ENCODE measurements at regions not wholly inside any gene's neighbourhood (a gene's known extent, or its start where the extent isn't known, plus 50 kb on each side); places are given as distances from the start of the nearest gene placed in this dataset.

- H3K27me3 ChIP-seq (ENCODE audit: insufficient read depth, low read length, poor library complexity, severe bottlenecking): no peaks in the 10 kb centered on the region
- H3F3A ChIP-seq (ENCODE audit: low read depth): no peaks in the 10 kb centered on the region
- no peaks in the 10 kb centered on the region for H4K20me1 ChIP-seq (ENCODE audit: insufficient read depth, low read length, poor library complexity, severe bottlenecking)
- no peaks in the 10 kb centered on the region for H3K4me1 ChIP-seq (ENCODE audit: insufficient read depth, low read length, poor library complexity, severe bottlenecking)
- H3K36me3 ChIP-seq (ENCODE audit: insufficient read depth, low read length): no peaks in the 10 kb centered on the region
- H3K9me3 ChIP-seq (ENCODE audit: insufficient read depth, low read depth, low read length): 0 out of 2 replicates have a peak, but pooled peaks cover 3% of the 10 kb centered on the region
- H3K9me2 ChIP-seq (replicated peaks; ENCODE audit: low read depth, low read length): no peaks in the 10 kb centered on the region
- no peak overlapping the region for H3K9ac ChIP-seq (ENCODE audit: low read depth, low read length, poor library complexity, severe bottlenecking)
- TF ChIP-seq CTCF (conservative IDR thresholded peaks at IDR 0.05; ENCODE audit: low read length) (no peak), EZH2phosphoT487 (IDR thresholded peaks at IDR 0.05; ENCODE audit: borderline replicate concordance) (no peak)
- no peak overlapping the region for H3K4me3 ChIP-seq (ENCODE audit: low read length, poor library complexity, severe bottlenecking)
- no peak overlapping the region for H3K4me2 ChIP-seq (ENCODE audit: low read depth, low read length, poor library complexity, severe bottlenecking)
- H2AFZ ChIP-seq (ENCODE audit: low read length): no peak overlapping the region
- H3K79me2 ChIP-seq (ENCODE audit: insufficient read depth, low read length): no peaks in the 10 kb centered on the region
Observed at GRCh38 chr4:166377578-166377977, 504.5 kb downstream of the TLL1 start.

- Histone ChIP-seq H2AFZ (ENCODE audit: low read length) (no peak overlapping the region; the same call in 1 of the 2 replicates), H3K4me2 (ENCODE audit: low read depth, low read length, poor library complexity, severe bottlenecking) (no peak overlapping the region)
- TF ChIP-seq EZH2phosphoT487 (IDR thresholded peaks at IDR 0.05; ENCODE audit: borderline replicate concordance): no peak
- no peak for TF ChIP-seq CTCF (conservative IDR thresholded peaks at IDR 0.05; ENCODE audit: low read length)
Observed at GRCh38 chr4:166386491-166387360, 513.7 kb downstream of the TLL1 start.

GRCh38 chr4:166391501-166391900, 518.5 kb downstream of the TLL1 start:
- H3K9ac ChIP-seq (ENCODE audit: low read depth, low read length, poor library complexity, severe bottlenecking): no peak overlapping the region
- H4K20me1 ChIP-seq (ENCODE audit: insufficient read depth, low read length, poor library complexity, severe bottlenecking): no peaks in the 10 kb centered on the region
- H3K4me3 ChIP-seq (ENCODE audit: low read length, poor library complexity, severe bottlenecking): no peak overlapping the region
- no peaks in the 10 kb centered on the region for H3K36me3 ChIP-seq (ENCODE audit: insufficient read depth, low read length)
- H3K9me2 ChIP-seq (replicated peaks; ENCODE audit: low read depth, low read length): no peaks in the 10 kb centered on the region
- H3K4me1 ChIP-seq (ENCODE audit: insufficient read depth, low read length, poor library complexity, severe bottlenecking): no peaks in the 10 kb centered on the region
- H3K4me2 ChIP-seq (ENCODE audit: low read depth, low read length, poor library complexity, severe bottlenecking): no peak overlapping the region
- H3K27me3 ChIP-seq (ENCODE audit: insufficient read depth, low read length, poor library complexity, severe bottlenecking): no peaks in the 10 kb centered on the region
- H3F3A ChIP-seq (ENCODE audit: low read depth): no peaks in the 10 kb centered on the region
- H2AFZ ChIP-seq (ENCODE audit: low read length): no peak overlapping the region
- no peaks in the 10 kb centered on the region for H3K79me2 ChIP-seq (ENCODE audit: insufficient read depth, low read length)
- no peak for TF ChIP-seq CTCF (conservative IDR thresholded peaks at IDR 0.05; ENCODE audit: low read length)
- no peak for TF ChIP-seq EZH2phosphoT487 (IDR thresholded peaks at IDR 0.05; ENCODE audit: borderline replicate concordance)
- no peaks in the 10 kb centered on the region for H3K9me3 ChIP-seq (ENCODE audit: insufficient read depth, low read depth, low read length)

More at GRCh38 chr4:166386491-166387360, 513.7 kb downstream of the TLL1 start:
- Histone ChIP-seq H3K4me3 (ENCODE audit: low read length, poor library complexity, severe bottlenecking) (no peak overlapping the region), H3K27me3 (ENCODE audit: insufficient read depth, low read length, poor library complexity, severe bottlenecking) (no peaks in the 10 kb centered on the region), H4K20me1 (ENCODE audit: insufficient read depth, low read length, poor library complexity, severe bottlenecking) (no peaks in the 10 kb centered on the region), H3K9me2 (replicated peaks; ENCODE audit: low read depth, low read length) (no peaks in the 10 kb centered on the region), H3F3A (ENCODE audit: low read depth) (no peaks in the 10 kb centered on the region), H3K9me3 (ENCODE audit: insufficient read depth, low read depth, low read length) (no peaks in the 10 kb centered on the region), H3K4me1 (ENCODE audit: insufficient read depth, low read length, poor library complexity, severe bottlenecking) (no peaks in the 10 kb centered on the region), H3K36me3 (ENCODE audit: insufficient read depth, low read length) (no peaks in the 10 kb centered on the region), H3K9ac (ENCODE audit: low read depth, low read length, poor library complexity, severe bottlenecking) (no peak overlapping the region), H3K79me2 (ENCODE audit: insufficient read depth, low read length) (no peaks in the 10 kb centered on the region)
